ENCODE measurements at regions not wholly inside any gene's neighbourhood (a gene's known extent, or its start where the extent isn't known, plus 50 kb on each side); places are given as distances from the start of the nearest gene placed in this dataset.

GRCh38 chr3:63126530-63126929 is 151.6 kb upstream of the SYNPR start:
- POLR2A ChIA-PET, result no interaction called here

GRCh38 chr3:63128380-63128779 is 149.7 kb upstream of the SYNPR start:
- Histone ChIP-seq H3K27ac (ENCODE audit: low read length in 2 of 2) (no peak overlapping the region), H3K4me2 (replicated peaks; ENCODE audit: low read depth, low read length, poor library complexity, severe bottlenecking) (no peak overlapping the region), H3K9ac (ENCODE audit: low read length) (no peak overlapping the region), H3K4me1 (ENCODE audit: control insufficient read depth in 2 of 2, insufficient read depth in 2 of 2, low read length in 2 of 2) (no peaks in the 10 kb centered on the region), H3K9me3 (ENCODE audit: control extremely low read depth in 1 of 3, control insufficient read depth in 2 of 3, insufficient read depth in 1 of 3, low read length in 2 of 3) (no peaks in the 10 kb centered on the region), H2AFZ (ENCODE audit: insufficient read depth, low read depth, low read length, poor library complexity, severe bottlenecking) (no peak overlapping the region), H4K20me1 (ENCODE audit: control insufficient read depth, insufficient read depth, low read length, poor library complexity, severe bottlenecking) (no peaks in the 10 kb centered on the region), H3K27me3 (replicated peaks in 1 of 4; ENCODE audit: control extremely low read depth in 1 of 4, control insufficient read depth in 3 of 4, insufficient read depth in 4 of 4, low read length in 3 of 4) (no peaks in the 10 kb centered on the region), H3K79me2 (ENCODE audit: control insufficient read depth, insufficient read depth, low read length) (no peaks in the 10 kb centered on the region), H3K36me3 (replicated peaks in 1 of 2; ENCODE audit: control extremely low read depth in 1 of 2, control insufficient read depth in 1 of 2, extremely low read depth in 1 of 2, insufficient read depth in 2 of 2, low read length in 1 of 2) (no peaks in the 10 kb centered on the region), H3K4me3 (ENCODE audit: control extremely low read depth in 1 of 5, extremely low read depth in 1 of 5, insufficient read depth in 1 of 5, low read depth in 2 of 5, low read length in 4 of 5) (no peak overlapping the region)
- TF ChIP-seq EZH2 (IDR thresholded peaks at IDR 0.05; ENCODE audit: borderline replicate concordance, insufficient read depth, low read depth, low read length, poor library complexity, severe bottlenecking), result no peak
- no peak for TF ChIP-seq CTCF (IDR thresholded peaks at IDR 0.05)
- Mint-ChIP-seq H3K9me3 (ENCODE audit: insufficient read depth) (no peaks in the 10 kb centered on the region), H3K4me3 (no peak overlapping the region), H3K27me3 (no peaks in the 10 kb centered on the region), H3K4me1 (no peaks in the 10 kb centered on the region), H3K27ac (no peak overlapping the region)
- intact Hi-C loops (cut with micrococcal nuclease), result no loop called here
- 85% methylated on average over 2 of the region's 3 CpGs for WGBS (ENCODE audit: insufficient coverage)
- ATAC-seq (ENCODE audit: low read depth), result no peak
- POLR2A ChIA-PET, result no interaction called here
- DNase-seq, result no peak
- CTCF ChIA-PET, result no interaction called here

More at GRCh38 chr3:63126530-63126929, 151.6 kb upstream of the SYNPR start:
- ATAC-seq (ENCODE audit: low read depth) (no peak), DNase-seq (no peak)
- no peaks in the 10 kb centered on the region for H3K4me1 Mint-ChIP-seq
- Histone ChIP-seq H3K27me3 (replicated peaks in 1 of 4; ENCODE audit: control extremely low read depth in 1 of 4, control insufficient read depth in 3 of 4, insufficient read depth in 4 of 4, low read length in 3 of 4) (no peaks in the 10 kb centered on the region), H3K4me1 (ENCODE audit: control insufficient read depth in 2 of 2, insufficient read depth in 2 of 2, low read length in 2 of 2) (no peaks in the 10 kb centered on the region), H3K27ac (ENCODE audit: low read length in 2 of 2) (no peak overlapping the region), H3K9ac (ENCODE audit: low read length) (no peak overlapping the region), H3K9me3 (ENCODE audit: control extremely low read depth in 1 of 3, control insufficient read depth in 2 of 3, insufficient read depth in 1 of 3, low read length in 2 of 3) (no peaks in the 10 kb centered on the region), H2AFZ (ENCODE audit: insufficient read depth, low read depth, low read length, poor library complexity, severe bottlenecking) (no peak overlapping the region), H4K20me1 (ENCODE audit: control insufficient read depth, insufficient read depth, low read length, poor library complexity, severe bottlenecking) (no peaks in the 10 kb centered on the region), H3K4me2 (replicated peaks; ENCODE audit: low read depth, low read length, poor library complexity, severe bottlenecking) (no peak overlapping the region), H3K4me3 (ENCODE audit: control extremely low read depth in 1 of 5, extremely low read depth in 1 of 5, insufficient read depth in 1 of 5, low read depth in 2 of 5, low read length in 4 of 5) (no peak overlapping the region), H3K36me3 (replicated peaks in 1 of 2; ENCODE audit: control extremely low read depth in 1 of 2, control insufficient read depth in 1 of 2, extremely low read depth in 1 of 2, insufficient read depth in 2 of 2, low read length in 1 of 2) (no peaks in the 10 kb centered on the region), H3K79me2 (ENCODE audit: control insufficient read depth, insufficient read depth, low read length) (no peaks in the 10 kb centered on the region)
- intact Hi-C loops (cut with micrococcal nuclease), result no loop called here
- 52% methylated on average over 2 of the region's 2 CpGs for WGBS (ENCODE audit: insufficient coverage)
- no peaks in the 10 kb centered on the region for H3K27me3 Mint-ChIP-seq
- H3K27ac Mint-ChIP-seq, result no peak overlapping the region
- H3K9me3 Mint-ChIP-seq (ENCODE audit: insufficient read depth), result no peaks in the 10 kb centered on the region
- no peak overlapping the region for H3K4me3 Mint-ChIP-seq
- TF ChIP-seq EZH2 (IDR thresholded peaks at IDR 0.05; ENCODE audit: borderline replicate concordance, insufficient read depth, low read depth, low read length, poor library complexity, severe bottlenecking) (no peak), CTCF (IDR thresholded peaks at IDR 0.05) (no peak)
- CTCF ChIA-PET, result no interaction called here
